NB4 (cell line): ENCODE measurements at regions not wholly inside any gene's neighbourhood (a gene's known extent, or its start where the extent isn't known, plus 50 kb on each side); places are given as distances from the start of the nearest gene placed in this dataset.

Experiments used
- POLR2A ChIP-seq: IDR thresholded peaks from 2 replicates; pipeline ENCODE4 v1.6.1; 2011; ENCODE audit warnings: mild to moderate bottlenecking; ENCODE audit not compliant: insufficient read length; ENCODE audit errors: extremely low read depth
- TF ChIP-seq, protein P1 (sequence below): IDR thresholded peaks from one replicate; pipeline ENCODE4 v1.5.1; 2012; ENCODE audit warnings: low read depth, low read length

- TF ChIP-seq, protein P1, sequence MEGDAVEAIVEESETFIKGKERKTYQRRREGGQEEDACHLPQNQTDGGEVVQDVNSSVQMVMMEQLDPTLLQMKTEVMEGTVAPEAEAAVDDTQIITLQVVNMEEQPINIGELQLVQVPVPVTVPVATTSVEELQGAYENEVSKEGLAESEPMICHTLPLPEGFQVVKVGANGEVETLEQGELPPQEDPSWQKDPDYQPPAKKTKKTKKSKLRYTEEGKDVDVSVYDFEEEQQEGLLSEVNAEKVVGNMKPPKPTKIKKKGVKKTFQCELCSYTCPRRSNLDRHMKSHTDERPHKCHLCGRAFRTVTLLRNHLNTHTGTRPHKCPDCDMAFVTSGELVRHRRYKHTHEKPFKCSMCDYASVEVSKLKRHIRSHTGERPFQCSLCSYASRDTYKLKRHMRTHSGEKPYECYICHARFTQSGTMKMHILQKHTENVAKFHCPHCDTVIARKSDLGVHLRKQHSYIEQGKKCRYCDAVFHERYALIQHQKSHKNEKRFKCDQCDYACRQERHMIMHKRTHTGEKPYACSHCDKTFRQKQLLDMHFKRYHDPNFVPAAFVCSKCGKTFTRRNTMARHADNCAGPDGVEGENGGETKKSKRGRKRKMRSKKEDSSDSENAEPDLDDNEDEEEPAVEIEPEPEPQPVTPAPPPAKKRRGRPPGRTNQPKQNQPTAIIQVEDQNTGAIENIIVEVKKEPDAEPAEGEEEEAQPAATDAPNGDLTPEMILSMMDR, result no peak
- TF ChIP-seq POLR2A, result no peak
These were observed 120.1 kb upstream of the CHST15 start for GRCh38 chr10:124213471-124213870.
